HEK293 (cell line): ENCODE measurements at regions not wholly inside any gene's neighbourhood (a gene's known extent, or its start where the extent isn't known, plus 50 kb on each side); places are given as distances from the start of the nearest gene placed in this dataset.

Experiments
- CTCF ChIP-seq: fragments of 450-650 bp; formaldehyde crosslinking; IDR thresholded peaks from 2 replicates; pipeline ENCODE4 v1.5.1; 2016; ENCODE audit warnings: missing biosample characterization, missing genetic modification characterization
- HOXD13 ChIP-seq: sonication (generic); formaldehyde crosslinking; IDR thresholded peaks from 2 replicates; pipeline ENCODE4 v1.8.0; 2022; ENCODE audit warnings: missing genetic modification reagents, borderline replicate concordance
- PRDM1 ChIP-seq: fragments of 450-650 bp; formaldehyde crosslinking; IDR thresholded peaks from 2 replicates; pipeline ENCODE4; 2016; ENCODE audit warnings: missing biosample characterization, missing genetic modification characterization
- SP2 ChIP-seq: fragments of 450-650 bp; formaldehyde crosslinking; IDR thresholded peaks from 2 replicates; pipeline ENCODE4 v1.5.1; 2016; ENCODE audit warnings: missing biosample characterization, missing genetic modification characterization
- ZNF114 ChIP-seq: fragments of 450-650 bp; formaldehyde crosslinking; IDR thresholded peaks from 2 replicates; pipeline ENCODE4 v1.5.0; 2017; ENCODE audit warnings: missing biosample characterization, missing genetic modification characterization
- ZNF175 ChIP-seq: fragments of 450-650 bp; formaldehyde crosslinking; IDR thresholded peaks from 2 replicates; pipeline ENCODE4 v1.5.1; 2016; ENCODE audit warnings: missing biosample characterization, missing genetic modification characterization
- ZNF292 ChIP-seq: fragments of 450-650 bp; formaldehyde crosslinking; IDR thresholded peaks from 2 replicates; pipeline ENCODE4 v1.5.1; 2016; ENCODE audit warnings: low read depth, missing biosample characterization, missing genetic modification characterization, borderline replicate concordance
- ZNF701 ChIP-seq: fragments of 450-650 bp; formaldehyde crosslinking; IDR thresholded peaks from 2 replicates; pipeline ENCODE4 v1.5.1; 2016; ENCODE audit warnings: missing biosample characterization, missing genetic modification characterization

DNA sequence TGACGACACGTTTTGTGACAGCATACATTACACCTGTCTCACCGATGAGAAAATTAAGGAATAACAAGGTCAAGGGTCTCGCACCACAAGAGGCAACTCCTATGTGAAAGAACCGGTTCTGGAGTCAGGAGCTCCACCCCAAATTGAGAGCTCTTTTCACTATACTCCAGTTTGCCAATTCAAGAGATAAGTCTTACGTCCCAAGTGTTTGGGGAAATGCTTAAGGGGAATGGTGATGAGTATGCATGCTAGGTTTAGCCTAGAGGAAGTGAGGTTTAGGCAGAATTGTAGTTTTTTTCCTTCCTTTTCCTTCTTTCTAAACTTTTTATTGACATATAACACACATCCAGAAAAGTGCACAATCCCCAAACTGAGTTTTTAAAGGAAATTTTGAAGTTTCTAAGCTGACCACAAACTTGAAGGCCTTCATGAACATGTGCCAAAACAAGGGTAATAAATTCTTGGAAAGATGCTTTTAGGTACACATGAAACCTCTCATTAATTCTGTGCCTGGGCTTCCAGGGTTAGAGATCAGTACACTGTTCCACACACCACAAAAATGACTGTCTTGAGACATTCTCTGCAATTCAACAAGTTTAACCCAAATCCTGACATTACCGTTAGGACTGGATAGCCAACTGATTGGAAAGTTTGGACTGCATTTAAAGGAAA is 127.6 kb upstream of the SLC1A3 start:
- TF ChIP-seq CTCF (tag by site-specific recombination) (no peak), ZNF292 (tag by site-specific recombination) (no peak), ZNF114 (tag by site-specific recombination) (no peak), HOXD13 (CRISPR knock-in tag) (no peak), PRDM1 (no peak), ZNF701 (tag by site-specific recombination) (no peak), ZNF175 (tag by site-specific recombination) (no peak), SP2 (tag by site-specific recombination) (no peak)
